B cell (primary cell): ENCODE measurements at regions not wholly inside any gene's neighbourhood (a gene's known extent, or its start where the extent isn't known, plus 50 kb on each side); places are given as distances from the start of the nearest gene placed in this dataset.

ENCODE experiments used
- ATAC-seq: fragments of 200-7000 bp; cut with Tn5 transposase; one replicate; pipeline ENCODE4 v1.10.0; 2021; ENCODE audit warnings: low read depth, mild to moderate bottlenecking, moderate number of reproducible peaks, moderate library complexity
- CTCF ChIA-PET: fragments of 350-600 bp; sonication (Branson Sonifier 250); formaldehyde crosslinking; loops from one replicate; lab custom pipeline; 2021; ENCODE audit warnings: antibody characterized with exemption, inconsistent platforms; lab: Charles Lee
- POLR2A ChIA-PET: fragments of 350-600 bp; sonication (Branson Sonifier 250); formaldehyde crosslinking; loops from one replicate; lab custom pipeline; 2021; ENCODE audit warnings: antibody characterized with exemption; lab: Charles Lee
- DNase-seq: peaks from one replicate; pipeline ENCODE4 v3.0.0; 2013
- H2AFZ ChIP-seq: 2 replicates; pipeline ENCODE4 v1.6.1; 2012; ENCODE audit warnings: mild to moderate bottlenecking, low read depth, low read length; ENCODE audit not compliant: insufficient read depth, poor library complexity, severe bottlenecking
- H3K27ac ChIP-seq, 2 donors: 1 replicate in 1 of 2; 2 replicates in 1 of 2; pipeline ENCODE4 v1.5.1; 2012 to 2013; ENCODE audit warnings: low read length in 2 of 2, mild to moderate bottlenecking in 2 of 2, moderate library complexity in 1 of 2
- H3K27me3 ChIP-seq, 4 experiments: fragments of 200-600 bp in 1 of 4; sonication (generic) in 1 of 4; replicated peaks in 1 of 4; 1 replicate in 2 of 4; 2 replicates in 2 of 4; pipeline versions ENCODE4 v1.6.1 to v1.7.0; 2013 to 2016; ENCODE audit warnings: low read length in 3 of 4, mild to moderate bottlenecking in 2 of 4, mixed read lengths in 1 of 4, moderate library complexity in 1 of 4; ENCODE audit not compliant: insufficient read depth in 4 of 4, control insufficient read depth in 3 of 4; ENCODE audit errors: control extremely low read depth in 1 of 4
- H3K36me3 ChIP-seq, 2 experiments: replicated peaks in 1 of 2; 1 replicate in 1 of 2; 2 replicates in 1 of 2; pipeline versions ENCODE4 v1.6.1 to v1.7.1; 2013; ENCODE audit warnings: low read length in 1 of 2; ENCODE audit not compliant: insufficient read depth in 2 of 2, control insufficient read depth in 1 of 2; ENCODE audit errors: control extremely low read depth in 1 of 2, extremely low read depth in 1 of 2
- H3K4me1 ChIP-seq, 2 donors: fragments of 200-600 bp in 1 of 2; sonication (generic) in 1 of 2; 1 replicate in 1 of 2; 2 replicates in 1 of 2; pipeline versions ENCODE4 v1.5.1 to v1.6.1; 2013 to 2017; ENCODE audit warnings: low read length in 2 of 2; ENCODE audit not compliant: control insufficient read depth in 2 of 2, insufficient read depth in 2 of 2
- H3K4me2 ChIP-seq: replicated peaks from 2 replicates; pipeline ENCODE3; 2012; ENCODE audit warnings: mild to moderate bottlenecking, low read depth, low read length; ENCODE audit not compliant: poor library complexity, severe bottlenecking
- H3K4me3 ChIP-seq, 5 experiments: fragments of 200-600 bp in 1 of 5; sonication (generic) in 1 of 5; 1 replicate in 3 of 5; 2 replicates in 2 of 5; pipeline versions ENCODE4 v1.5.1 to v1.7.0; 2011 to 2016; ENCODE audit warnings: low read length in 4 of 5, mild to moderate bottlenecking in 4 of 5, low read depth in 2 of 5, control low read depth in 1 of 5, moderate library complexity in 1 of 5; ENCODE audit not compliant: insufficient read depth in 1 of 5; ENCODE audit errors: control extremely low read depth in 1 of 5, extremely low read depth in 1 of 5
- H3K79me2 ChIP-seq: fragments of 200-600 bp; sonication (generic); one replicate; pipeline ENCODE4 v1.6.0; 2016; ENCODE audit warnings: low read length; ENCODE audit not compliant: control insufficient read depth, insufficient read depth
- H3K9ac ChIP-seq: fragments of 200-600 bp; sonication (generic); 2 replicates; pipeline ENCODE4 v1.6.1; 2017; ENCODE audit warnings: mild to moderate bottlenecking, low read length, moderate library complexity
- H3K9me3 ChIP-seq, 3 donors: one replicate each; pipeline versions ENCODE4 v1.6.1 to v1.7.1; 2013; ENCODE audit warnings: low read length in 2 of 3; ENCODE audit not compliant: control insufficient read depth in 2 of 3, insufficient read depth in 1 of 3; ENCODE audit errors: control extremely low read depth in 1 of 3
- H4K20me1 ChIP-seq: 2 replicates; pipeline ENCODE4 v1.6.0; 2012; ENCODE audit warnings: mild to moderate bottlenecking, low read length; ENCODE audit not compliant: insufficient read depth, control insufficient read depth, poor library complexity, severe bottlenecking
- H3K27ac Mint-ChIP-seq: one replicate; pipeline ENCODE4 v1.8.0; 2021; ENCODE audit warnings: mixed read lengths
- H3K27me3 Mint-ChIP-seq: one replicate; pipeline ENCODE4 v1.8.0; 2021; ENCODE audit warnings: mixed read lengths
- H3K4me1 Mint-ChIP-seq: one replicate; pipeline ENCODE4 v1.8.0; 2021; ENCODE audit warnings: mixed read lengths
- H3K4me3 Mint-ChIP-seq: one replicate; pipeline ENCODE4 v1.8.0; 2021; ENCODE audit warnings: mixed read lengths
- H3K9me3 Mint-ChIP-seq: one replicate; pipeline ENCODE4 v1.8.0; 2022; ENCODE audit warnings: mixed read lengths; ENCODE audit not compliant: insufficient read depth
- EZH2 ChIP-seq: IDR thresholded peaks from 2 replicates; pipeline ENCODE4 v1.6.1; 2012; ENCODE audit warnings: borderline replicate concordance, low read depth, mild to moderate bottlenecking, moderate library complexity, low read length; ENCODE audit not compliant: insufficient read depth, poor library complexity, severe bottlenecking
- WGBS: methylation state at CpG from one replicate; pipeline ENCODE4 v1.1.5; 2013; ENCODE audit warnings: missing lambda C conversion rate; ENCODE audit not compliant: insufficient coverage; 5-methylcytosine and 5-hydroxymethylcytosine counted together
- intact Hi-C: fragments of 100-400 bp; cut with micrococcal nuclease; formaldehyde crosslinking; loops from one replicate; pipeline ENCODE4 v1.10.0; 2022
- TF ChIP-seq, protein P1 (sequence below): fragments of 200-600 bp; IDR thresholded peaks from one replicate; pipeline ENCODE4 v1.8.0; 2022; ENCODE audit warnings: antibody characterized with exemption, mild to moderate bottlenecking

DNA sequence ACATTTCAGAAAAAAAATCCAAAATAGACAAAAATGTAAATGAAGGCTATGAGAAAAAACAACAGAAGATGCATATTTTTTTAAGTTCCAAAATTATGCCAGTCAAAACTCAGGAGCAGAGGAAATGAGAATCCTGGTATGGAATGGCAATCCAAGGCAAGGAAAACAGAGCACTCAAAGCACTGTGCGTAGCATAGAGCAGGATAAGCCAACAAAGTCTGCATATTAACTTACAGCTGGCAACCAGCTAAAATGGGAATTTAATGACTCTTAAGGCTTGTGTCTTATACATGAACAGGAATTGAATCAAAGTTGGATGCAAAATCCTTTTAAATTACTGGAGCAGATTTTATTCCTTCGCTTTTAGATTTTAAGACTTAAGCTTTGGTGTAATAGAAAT is 203.5 kb upstream of the DAPK1 start:
- ATAC-seq (no peak), DNase-seq (no peak)
- no peak overlapping the region for H3K27ac ChIP-seq
- H3K36me3 ChIP-seq = no peaks in the 10 kb centered on the region
- no peak overlapping the region for H3K9ac ChIP-seq
- Mint-ChIP-seq H3K27ac (no peak overlapping the region), H3K9me3 (peaks cover 3% of the 10 kb centered on the region), H3K4me3 (no peak overlapping the region), H3K4me1 (no peaks in the 10 kb centered on the region), H3K27me3 (no peaks in the 10 kb centered on the region)
- H3K4me3 ChIP-seq = no peak overlapping the region
- CTCF ChIA-PET = no interaction called here
- no peak overlapping the region for H2AFZ ChIP-seq
- no peaks in the 10 kb centered on the region for H4K20me1 ChIP-seq
- TF ChIP-seq, protein P1, sequence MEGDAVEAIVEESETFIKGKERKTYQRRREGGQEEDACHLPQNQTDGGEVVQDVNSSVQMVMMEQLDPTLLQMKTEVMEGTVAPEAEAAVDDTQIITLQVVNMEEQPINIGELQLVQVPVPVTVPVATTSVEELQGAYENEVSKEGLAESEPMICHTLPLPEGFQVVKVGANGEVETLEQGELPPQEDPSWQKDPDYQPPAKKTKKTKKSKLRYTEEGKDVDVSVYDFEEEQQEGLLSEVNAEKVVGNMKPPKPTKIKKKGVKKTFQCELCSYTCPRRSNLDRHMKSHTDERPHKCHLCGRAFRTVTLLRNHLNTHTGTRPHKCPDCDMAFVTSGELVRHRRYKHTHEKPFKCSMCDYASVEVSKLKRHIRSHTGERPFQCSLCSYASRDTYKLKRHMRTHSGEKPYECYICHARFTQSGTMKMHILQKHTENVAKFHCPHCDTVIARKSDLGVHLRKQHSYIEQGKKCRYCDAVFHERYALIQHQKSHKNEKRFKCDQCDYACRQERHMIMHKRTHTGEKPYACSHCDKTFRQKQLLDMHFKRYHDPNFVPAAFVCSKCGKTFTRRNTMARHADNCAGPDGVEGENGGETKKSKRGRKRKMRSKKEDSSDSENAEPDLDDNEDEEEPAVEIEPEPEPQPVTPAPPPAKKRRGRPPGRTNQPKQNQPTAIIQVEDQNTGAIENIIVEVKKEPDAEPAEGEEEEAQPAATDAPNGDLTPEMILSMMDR = no peak
- TF ChIP-seq EZH2 = no peak
- peaks cover 0 to 3% (median 0%) of the 10 kb centered on the region in 3 donors for H3K9me3 ChIP-seq
- H3K4me1 ChIP-seq = no peaks in the 10 kb centered on the region
- no peaks in the 10 kb centered on the region for H3K27me3 ChIP-seq
- no peaks in the 10 kb centered on the region for H3K79me2 ChIP-seq
- POLR2A ChIA-PET = no interaction called here
- H3K4me2 ChIP-seq = no peak overlapping the region
- no CpG with 5 or more reads among the region's 2 CpGs for WGBS
- intact Hi-C loops = no loop called here

DNA sequence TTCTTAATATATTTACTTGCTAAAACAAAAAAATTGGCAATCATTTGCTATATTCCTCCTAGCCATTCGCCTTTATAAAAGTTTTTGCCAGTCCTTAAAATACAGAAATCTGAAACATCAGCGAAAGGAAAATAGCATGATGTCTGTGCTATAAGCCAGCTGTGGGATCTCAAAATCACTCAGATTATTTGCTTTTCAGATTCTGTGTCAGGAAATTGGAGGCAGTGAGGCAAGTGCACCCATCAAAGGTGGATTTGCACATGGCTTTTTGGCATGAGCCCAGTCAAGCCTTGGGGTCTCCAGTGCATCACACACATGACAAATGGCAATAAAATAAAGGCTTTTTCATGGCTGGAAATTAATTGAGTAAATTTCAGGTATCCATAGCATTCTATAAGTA is 196.8 kb upstream of the DAPK1 start:
- Histone ChIP-seq H3K4me3 (no peak overlapping the region), H3K79me2 (no peaks in the 10 kb centered on the region), H3K4me1 (no peaks in the 10 kb centered on the region), H4K20me1 (no peaks in the 10 kb centered on the region), H2AFZ (no peak overlapping the region), H3K36me3 (no peaks in the 10 kb centered on the region), H3K27me3 (no peaks in the 10 kb centered on the region), H3K4me2 (no peak overlapping the region), H3K9me3 (peaks cover 0 to 4% (median 0%) of the 10 kb centered on the region in 3 donors), H3K27ac (no peak overlapping the region), H3K9ac (no peak overlapping the region)
- ChIA-PET CTCF (no interaction called here), POLR2A (no interaction called here)
- TF ChIP-seq, protein P1 = no peak
- TF ChIP-seq EZH2 = no peak
- H3K4me1 Mint-ChIP-seq = no peaks in the 10 kb centered on the region
- no peak for ATAC-seq
- intact Hi-C loops = no loop called here
- no peaks in the 10 kb centered on the region for H3K9me3 Mint-ChIP-seq
- H3K27me3 Mint-ChIP-seq = no peaks in the 10 kb centered on the region
- no peak for DNase-seq
- 86% methylated on average over 1 of the region's 2 CpGs for WGBS
- H3K4me3 Mint-ChIP-seq = no peak overlapping the region
- no peak overlapping the region for H3K27ac Mint-ChIP-seq
